GM06990 (cell line): ENCODE measurements at regions not wholly inside any gene's neighbourhood (a gene's known extent, or its start where the extent isn't known, plus 50 kb on each side); places are given as distances from the start of the nearest gene placed in this dataset.

Source experiments
- DNase-seq: peaks from one replicate; pipeline ENCODE4 v3.0.0-alpha.2; 2011; ENCODE audit not compliant: insufficient read length; ENCODE audit errors: extremely low read depth
- H3K27me3 ChIP-seq: replicated peaks from 2 replicates; pipeline ENCODE4 v1.6.0; 2011; ENCODE audit warnings: low read length; ENCODE audit not compliant: control insufficient read depth, insufficient read depth
- H3K36me3 ChIP-seq: 2 replicates; pipeline ENCODE4 v1.5.1; 2011; ENCODE audit warnings: low read length; ENCODE audit not compliant: control insufficient read depth, insufficient read depth
- H3K4me3 ChIP-seq: replicated peaks from 2 replicates; pipeline ENCODE4 v1.5.1; 2011; ENCODE audit warnings: low read depth, mild to moderate bottlenecking, control low read depth, low read length
- TF ChIP-seq, protein P1 (sequence below): IDR thresholded peaks from 2 replicates; pipeline ENCODE4 v1.5.1; 2011; ENCODE audit warnings: low read length, control low read depth, mild to moderate bottlenecking, inconsistent platforms; ENCODE audit not compliant: insufficient read depth, poor library complexity, severe bottlenecking

DNA sequence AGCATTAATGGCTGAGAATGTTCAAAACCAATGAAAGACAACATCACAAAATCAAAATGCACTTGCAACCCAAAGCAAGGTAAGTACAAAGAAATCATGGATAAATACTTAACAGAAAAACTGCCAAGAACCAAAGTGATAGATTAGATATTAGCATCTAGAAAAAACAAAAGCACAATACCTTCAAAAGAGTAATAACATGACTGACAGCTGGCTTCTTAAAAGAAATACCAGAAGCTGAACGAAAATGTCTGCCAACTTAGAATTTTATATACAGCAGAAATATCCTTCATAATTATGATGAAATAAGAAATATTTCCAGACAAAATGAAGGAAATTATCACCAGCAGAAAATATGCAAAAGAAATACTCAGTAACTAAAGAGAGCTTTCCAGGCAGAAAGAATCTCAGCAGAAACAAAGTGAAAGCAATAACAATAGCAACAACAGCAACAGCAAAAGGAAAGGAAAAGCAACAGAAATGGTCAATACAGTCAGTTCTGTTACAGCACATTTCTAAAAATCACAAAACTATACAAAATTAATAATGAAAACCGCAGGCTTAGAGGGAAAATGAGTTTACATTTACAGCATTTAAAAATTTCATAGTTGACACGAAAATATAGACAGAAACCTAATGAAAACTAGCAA, 121.5 kb upstream of the MAN1A1 start:
- DNase-seq: peak; percentile 11
- no peaks in the 10 kb centered on the region for H3K36me3 ChIP-seq
- peak overlapping the region; percentile 37 for H3K4me3 ChIP-seq
- TF ChIP-seq, protein P1, sequence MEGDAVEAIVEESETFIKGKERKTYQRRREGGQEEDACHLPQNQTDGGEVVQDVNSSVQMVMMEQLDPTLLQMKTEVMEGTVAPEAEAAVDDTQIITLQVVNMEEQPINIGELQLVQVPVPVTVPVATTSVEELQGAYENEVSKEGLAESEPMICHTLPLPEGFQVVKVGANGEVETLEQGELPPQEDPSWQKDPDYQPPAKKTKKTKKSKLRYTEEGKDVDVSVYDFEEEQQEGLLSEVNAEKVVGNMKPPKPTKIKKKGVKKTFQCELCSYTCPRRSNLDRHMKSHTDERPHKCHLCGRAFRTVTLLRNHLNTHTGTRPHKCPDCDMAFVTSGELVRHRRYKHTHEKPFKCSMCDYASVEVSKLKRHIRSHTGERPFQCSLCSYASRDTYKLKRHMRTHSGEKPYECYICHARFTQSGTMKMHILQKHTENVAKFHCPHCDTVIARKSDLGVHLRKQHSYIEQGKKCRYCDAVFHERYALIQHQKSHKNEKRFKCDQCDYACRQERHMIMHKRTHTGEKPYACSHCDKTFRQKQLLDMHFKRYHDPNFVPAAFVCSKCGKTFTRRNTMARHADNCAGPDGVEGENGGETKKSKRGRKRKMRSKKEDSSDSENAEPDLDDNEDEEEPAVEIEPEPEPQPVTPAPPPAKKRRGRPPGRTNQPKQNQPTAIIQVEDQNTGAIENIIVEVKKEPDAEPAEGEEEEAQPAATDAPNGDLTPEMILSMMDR: no peak
- H3K27me3 ChIP-seq: no peaks in the 10 kb centered on the region

DNA sequence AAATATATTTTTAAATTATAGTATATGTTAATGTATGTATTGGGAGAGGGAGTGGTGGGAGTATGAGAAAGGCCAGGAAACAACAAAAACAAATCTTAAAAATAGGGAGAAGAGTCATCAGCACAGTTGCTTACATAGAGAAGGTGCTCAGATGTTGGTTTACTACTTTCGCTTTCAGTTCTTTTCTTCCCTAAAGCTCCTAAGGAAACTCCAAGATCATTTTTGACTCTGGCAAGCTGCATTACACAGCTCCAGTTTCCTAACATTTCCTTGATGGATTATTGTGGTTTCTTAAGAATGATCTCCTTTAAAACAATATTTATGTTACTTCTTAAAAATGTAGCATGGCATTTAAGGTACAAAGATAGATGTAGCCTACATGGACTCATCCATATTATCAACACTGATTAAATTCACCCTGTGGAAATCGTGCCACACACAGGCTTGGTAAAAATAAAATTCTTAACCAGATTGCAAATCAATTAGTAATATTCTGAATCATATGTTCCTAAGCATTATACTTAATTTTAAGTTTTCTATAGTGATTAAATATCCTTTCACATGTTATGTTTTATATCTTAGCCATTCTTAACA, 118.0 kb upstream of the MAN1A1 start:
- TF ChIP-seq, protein P1: no peak
- Histone ChIP-seq H3K36me3 (no peaks in the 10 kb centered on the region), H3K4me3 (no peak overlapping the region), H3K27me3 (no peaks in the 10 kb centered on the region)
- DNase-seq: no peak

DNA sequence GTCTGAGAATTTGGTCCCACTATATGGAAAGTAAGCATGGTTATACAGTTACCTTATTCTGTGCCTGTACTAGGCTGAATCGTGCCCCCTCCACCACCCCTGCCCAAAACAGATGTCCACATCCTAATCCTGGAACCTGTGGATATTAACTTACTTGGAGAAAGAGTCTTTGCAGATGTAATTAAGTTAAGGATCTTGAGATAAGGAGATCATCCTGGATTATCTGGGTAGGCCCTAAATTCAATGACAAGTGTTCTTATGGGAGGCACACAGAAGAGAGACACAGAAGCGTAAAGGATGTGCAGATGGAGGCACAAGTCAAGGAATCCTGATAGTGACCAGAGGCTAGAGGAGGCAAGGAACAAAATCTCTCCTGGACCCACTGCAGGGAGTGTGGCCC, 116.7 kb upstream of the MAN1A1 start:
- TF ChIP-seq, protein P1: no peak
- DNase-seq: no peak
- H3K36me3 ChIP-seq: no peaks in the 10 kb centered on the region
- no peaks in the 10 kb centered on the region for H3K27me3 ChIP-seq
- no peak overlapping the region for H3K4me3 ChIP-seq

DNA sequence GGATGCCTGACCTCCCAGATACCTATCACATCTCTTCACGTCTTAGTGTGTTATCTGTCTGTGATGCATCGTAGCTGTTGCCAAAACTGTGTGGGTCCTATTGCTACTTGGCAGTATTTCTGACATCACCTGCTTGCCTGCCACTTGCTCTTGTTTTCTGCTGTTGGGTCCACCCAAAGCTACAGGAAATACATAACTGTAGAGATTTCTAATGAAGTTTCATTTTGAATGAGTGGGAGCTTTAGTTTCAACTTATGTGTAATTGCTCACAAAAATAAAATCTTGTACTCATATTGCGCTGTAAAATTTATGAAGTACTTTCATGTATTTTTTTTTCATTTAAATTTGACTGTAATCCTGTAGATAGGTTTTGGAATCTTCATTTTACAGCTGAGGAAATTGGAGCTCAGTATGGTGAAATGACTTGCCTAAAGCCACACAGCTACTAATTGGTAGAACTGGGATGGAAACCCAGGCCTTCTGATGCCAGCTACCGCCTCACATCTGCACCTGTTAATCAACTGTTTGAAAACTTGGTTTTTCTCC, 113.6 kb upstream of the MAN1A1 start:
- Histone ChIP-seq H3K4me3 (no peak overlapping the region), H3K36me3 (no peaks in the 10 kb centered on the region), H3K27me3 (no peaks in the 10 kb centered on the region)
- DNase-seq: peak; percentile 71
- TF ChIP-seq, protein P1: no peak

DNA sequence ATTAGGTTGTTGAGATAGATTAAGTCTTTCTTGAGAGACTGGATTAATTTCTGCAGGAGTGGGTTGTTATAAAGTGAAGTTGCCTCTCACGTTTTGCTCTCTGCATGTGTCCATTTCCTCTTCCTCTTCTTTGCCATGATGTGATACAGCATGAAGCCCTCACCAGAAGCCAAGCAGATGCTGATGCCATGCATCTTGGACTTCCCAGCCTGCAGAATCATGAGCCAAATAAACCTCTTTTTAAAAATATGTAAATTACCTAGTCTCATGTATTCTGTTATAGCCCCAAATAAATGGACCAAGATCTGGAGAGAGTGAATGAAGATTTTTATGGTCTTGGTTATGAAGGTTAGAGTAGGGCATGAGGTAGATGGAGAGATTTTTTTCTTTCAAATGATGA, 111.6 kb upstream of the MAN1A1 start:
- Histone ChIP-seq H3K36me3 (no peaks in the 10 kb centered on the region), H3K27me3 (no peaks in the 10 kb centered on the region), H3K4me3 (no peak overlapping the region)
- no peak for DNase-seq
- TF ChIP-seq, protein P1: no peak
